OCI-LY3 (cell line): ENCODE measurements at regions not wholly inside any gene's neighbourhood (a gene's known extent, or its start where the extent isn't known, plus 50 kb on each side); places are given as distances from the start of the nearest gene placed in this dataset.

ENCODE experiments used
- CTCF ChIP-seq: fragments of 200-600, 300-600 bp; sonication (generic); IDR thresholded peaks from 2 replicates; pipeline ENCODE4 v1.5.1; 2014; ENCODE audit warnings: antibody characterized with exemption, low read length, low read depth
- EZH2phosphoT487 ChIP-seq: fragments of 200-600 bp; shearing (Covaris generic); IDR thresholded peaks from 2 replicates; pipeline ENCODE4 v1.6.1; 2018; ENCODE audit warnings: antibody characterized with exemption, mixed run types, low read depth

GRCh38 chr3:124559846-124560574, 170.2 kb upstream of the UMPS start:
- peak; percentile 82 for TF ChIP-seq CTCF
- no peak for TF ChIP-seq EZH2phosphoT487
